AG04449 (cell line): ENCODE measurements at regions not wholly inside any gene's neighbourhood (a gene's known extent, or its start where the extent isn't known, plus 50 kb on each side); places are given as distances from the start of the nearest gene placed in this dataset.

Experiments
- CTCF ChIA-PET: fragments of 350-600 bp; formaldehyde crosslinking; extraction: SDS; loops from one replicate; lab custom pipeline; 2021; ENCODE audit warnings: antibody characterized with exemption; lab: Yijun Ruan, JAX
- POLR2A ChIA-PET: fragments of 400-600, 350-600 bp; formaldehyde crosslinking; extraction: SDS; loops from one replicate; lab custom pipeline; 2020; ENCODE audit warnings: antibody characterized with exemption, inconsistent platforms; lab: Yijun Ruan, JAX
- DNase-seq: peaks from one replicate; pipeline ENCODE4 v3.0.0-alpha.2; 2010; ENCODE audit warnings: low read depth, low spot score
- H3K4me3 ChIP-seq: 2 replicates; pipeline ENCODE4 v1.5.1; 2011; ENCODE audit warnings: low read depth, mild to moderate bottlenecking, control low read depth, low read length
- TF ChIP-seq, protein P1 (sequence below): IDR thresholded peaks from one replicate; pipeline ENCODE4 v1.5.1; 2011; ENCODE audit warnings: mild to moderate bottlenecking, moderate library complexity, low read length, control low read depth, inconsistent platforms; ENCODE audit not compliant: insufficient read depth; ENCODE audit errors: missing control alignments

DNA sequence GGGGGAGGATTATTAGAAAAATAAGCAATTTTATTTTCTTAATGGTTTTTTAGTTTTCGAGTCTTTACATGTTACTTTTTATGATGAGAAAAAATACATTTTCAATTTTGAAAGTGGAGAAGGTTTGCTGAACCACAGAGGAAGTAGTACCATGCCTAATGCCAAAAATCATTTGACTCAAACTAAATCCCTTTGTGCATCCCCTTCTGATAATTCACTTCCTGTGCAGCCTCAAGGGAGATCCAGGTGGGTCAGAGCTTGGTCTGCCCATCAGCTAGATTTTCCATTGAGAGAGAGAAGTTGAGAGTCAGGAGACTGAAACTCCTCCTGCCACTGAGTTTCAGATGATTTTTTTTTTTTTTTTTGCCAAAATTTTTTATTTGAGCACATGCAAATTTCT, 571.7 kb downstream of the LIG4 start:
- DNase-seq: no peak
- TF ChIP-seq, protein P1, sequence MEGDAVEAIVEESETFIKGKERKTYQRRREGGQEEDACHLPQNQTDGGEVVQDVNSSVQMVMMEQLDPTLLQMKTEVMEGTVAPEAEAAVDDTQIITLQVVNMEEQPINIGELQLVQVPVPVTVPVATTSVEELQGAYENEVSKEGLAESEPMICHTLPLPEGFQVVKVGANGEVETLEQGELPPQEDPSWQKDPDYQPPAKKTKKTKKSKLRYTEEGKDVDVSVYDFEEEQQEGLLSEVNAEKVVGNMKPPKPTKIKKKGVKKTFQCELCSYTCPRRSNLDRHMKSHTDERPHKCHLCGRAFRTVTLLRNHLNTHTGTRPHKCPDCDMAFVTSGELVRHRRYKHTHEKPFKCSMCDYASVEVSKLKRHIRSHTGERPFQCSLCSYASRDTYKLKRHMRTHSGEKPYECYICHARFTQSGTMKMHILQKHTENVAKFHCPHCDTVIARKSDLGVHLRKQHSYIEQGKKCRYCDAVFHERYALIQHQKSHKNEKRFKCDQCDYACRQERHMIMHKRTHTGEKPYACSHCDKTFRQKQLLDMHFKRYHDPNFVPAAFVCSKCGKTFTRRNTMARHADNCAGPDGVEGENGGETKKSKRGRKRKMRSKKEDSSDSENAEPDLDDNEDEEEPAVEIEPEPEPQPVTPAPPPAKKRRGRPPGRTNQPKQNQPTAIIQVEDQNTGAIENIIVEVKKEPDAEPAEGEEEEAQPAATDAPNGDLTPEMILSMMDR: no peak
- ChIA-PET POLR2A (no interaction called here), CTCF (no interaction called here)
- no peak overlapping the region for H3K4me3 ChIP-seq

DNA sequence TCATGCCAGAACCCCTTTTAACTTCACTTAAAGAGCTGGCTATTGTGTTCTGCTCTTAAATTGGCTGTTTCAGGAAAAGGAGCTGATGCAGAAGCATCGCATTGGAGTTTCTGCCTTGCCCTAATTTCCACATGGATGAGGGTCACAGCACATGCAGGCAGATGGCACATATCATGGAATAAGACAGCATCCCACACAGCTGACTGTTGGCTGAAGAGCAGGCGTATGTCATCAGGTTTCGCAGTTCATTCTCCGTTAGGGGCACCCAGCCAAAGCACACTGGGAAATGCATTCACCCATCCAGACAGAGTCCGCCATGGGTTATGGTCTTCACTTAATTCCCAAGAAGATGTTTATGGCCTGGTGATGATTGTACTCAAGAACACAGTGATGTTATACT, 572.5 kb downstream of the LIG4 start:
- no peak for DNase-seq
- TF ChIP-seq, protein P1: no peak

DNA sequence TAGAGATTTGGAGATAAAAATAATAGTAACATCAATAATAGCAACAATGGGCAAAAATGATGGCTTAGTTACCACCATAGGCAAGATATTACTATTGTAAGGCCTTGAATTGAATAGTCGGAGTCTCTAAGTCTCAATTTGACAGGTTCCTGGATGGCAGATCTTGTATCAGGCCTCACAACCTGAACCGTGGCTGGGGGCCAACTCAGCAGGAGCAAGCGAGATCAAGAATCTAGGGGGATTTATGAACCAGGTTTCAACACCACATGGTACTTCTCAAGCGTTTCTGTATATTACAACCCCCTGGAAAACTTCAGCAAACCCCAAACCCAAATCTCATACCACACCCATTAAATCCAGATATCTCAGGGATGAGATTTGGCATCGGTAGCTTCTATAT, 573.8 kb downstream of the LIG4 start:
- TF ChIP-seq, protein P1: no peak
- ChIA-PET CTCF (no interaction called here), POLR2A (no interaction called here)
- no peak overlapping the region for H3K4me3 ChIP-seq
- no peak for DNase-seq

More for the DNA sequence above, 572.5 kb downstream of the LIG4 start:
- H3K4me3 ChIP-seq: no peak overlapping the region
- ChIA-PET POLR2A (no interaction called here), CTCF (no interaction called here)

DNA sequence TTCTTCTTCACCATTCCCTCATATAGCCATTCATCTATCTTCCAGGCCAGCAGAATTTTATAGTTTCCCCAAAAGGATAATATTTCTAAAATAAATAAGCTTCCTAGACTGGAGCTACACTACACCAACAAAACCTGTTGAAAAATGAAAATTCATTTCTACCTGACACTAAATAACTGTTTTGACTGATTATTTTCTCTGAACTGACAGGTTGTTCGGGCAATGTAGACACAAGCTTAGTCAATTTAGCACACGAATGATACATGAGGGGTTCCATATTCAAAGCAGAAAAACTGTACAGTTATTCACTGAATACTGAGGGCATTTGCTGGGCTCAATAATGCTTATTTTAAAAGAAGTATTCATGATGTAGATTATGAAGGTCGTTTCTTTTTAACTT, 589.7 kb downstream of the LIG4 start:
- CTCF ChIA-PET: no interaction called here
- no peak for DNase-seq
- no peak overlapping the region for H3K4me3 ChIP-seq
- TF ChIP-seq, protein P1: no peak
- POLR2A ChIA-PET: no interaction called here

DNA sequence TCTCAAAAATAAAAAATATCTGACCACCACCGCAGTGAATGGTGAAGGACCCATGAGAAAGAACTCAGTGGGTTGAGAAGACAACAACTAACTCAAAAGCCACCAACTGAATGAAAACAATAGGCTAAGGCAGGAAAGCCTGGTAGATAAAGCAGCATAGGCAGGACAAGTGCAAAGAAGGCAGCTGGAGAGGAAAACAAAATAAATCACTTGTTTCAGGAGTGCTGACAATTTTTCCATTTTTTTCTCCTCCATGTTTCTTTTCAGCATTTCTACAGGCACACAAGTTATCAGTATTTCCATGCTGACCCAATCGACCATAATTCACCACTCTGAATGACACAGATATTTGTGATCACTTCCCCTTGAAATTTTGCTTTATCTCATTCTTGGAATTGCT, 597.8 kb downstream of the LIG4 start:
- POLR2A ChIA-PET: no interaction called here
- no peak overlapping the region for H3K4me3 ChIP-seq
- no peak for DNase-seq
- CTCF ChIA-PET: no interaction called here
- TF ChIP-seq, protein P1: no peak

DNA sequence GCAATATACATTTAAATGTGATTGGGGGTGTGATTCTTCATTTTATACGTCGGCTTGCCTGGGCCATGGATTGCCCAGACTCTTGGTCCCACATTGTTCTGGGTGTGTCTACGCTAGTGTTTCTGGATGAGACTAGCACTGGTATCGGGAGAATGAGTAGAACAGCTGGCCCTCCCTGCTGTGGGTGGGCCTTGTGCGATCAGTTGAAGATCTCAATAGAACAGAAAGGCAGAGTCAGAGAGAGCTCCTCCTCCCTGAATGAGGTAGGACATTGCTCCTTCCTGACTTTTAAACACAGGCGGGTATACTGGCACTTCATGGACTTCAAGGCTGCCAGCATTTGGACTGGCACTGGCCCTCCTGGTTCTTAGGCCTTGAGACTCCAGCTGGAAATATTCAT, 603.0 kb downstream of the LIG4 start:
- ChIA-PET CTCF (no interaction called here), POLR2A (no interaction called here)
- H3K4me3 ChIP-seq: no peak overlapping the region
- TF ChIP-seq, protein P1: no peak
- DNase-seq: no peak
